VCaP (cell line): ENCODE measurements at regions not wholly inside any gene's neighbourhood (a gene's known extent, or its start where the extent isn't known, plus 50 kb on each side); places are given as distances from the start of the nearest gene placed in this dataset.
"Not testable (repeated sequence)": the region's sequence is repeated elsewhere in the genome, so short reads cannot be mapped to it uniquely, and the experiment has no call there.

Experiments used
- H3K27ac ChIP-seq: fragments of 450-650 bp; 2 replicates; pipeline ENCODE4 v1.5.1; 2017
- TF ChIP-seq, protein P1 (sequence below): fragments of 450-650 bp; conservative IDR thresholded peaks from 2 replicates; pipeline ENCODE4 v1.5.1; 2017; ENCODE audit warnings: mild to moderate bottlenecking, moderate library complexity

DNA sequence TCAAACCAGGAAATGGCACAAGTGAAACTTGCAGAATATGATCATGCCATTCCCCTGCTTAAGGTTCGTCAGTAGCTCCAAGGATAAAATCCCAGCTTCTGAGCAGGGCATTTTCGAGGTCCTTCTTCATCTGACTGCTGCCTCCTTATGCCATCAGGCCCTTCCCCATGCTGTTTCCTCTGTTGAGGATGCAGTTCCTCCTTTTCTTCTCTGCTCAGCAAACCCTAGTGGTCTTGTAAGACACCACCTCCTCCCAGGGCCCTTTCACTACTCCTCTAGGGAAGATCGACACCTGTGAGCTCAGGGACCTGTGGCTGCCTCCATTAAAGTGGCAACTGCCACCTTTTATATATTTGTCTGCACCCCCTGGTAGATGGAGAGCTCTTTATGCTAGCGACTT is 62.1 kb upstream of the JUN start:
- no peak overlapping the region for H3K27ac ChIP-seq
- TF ChIP-seq, protein P1, sequence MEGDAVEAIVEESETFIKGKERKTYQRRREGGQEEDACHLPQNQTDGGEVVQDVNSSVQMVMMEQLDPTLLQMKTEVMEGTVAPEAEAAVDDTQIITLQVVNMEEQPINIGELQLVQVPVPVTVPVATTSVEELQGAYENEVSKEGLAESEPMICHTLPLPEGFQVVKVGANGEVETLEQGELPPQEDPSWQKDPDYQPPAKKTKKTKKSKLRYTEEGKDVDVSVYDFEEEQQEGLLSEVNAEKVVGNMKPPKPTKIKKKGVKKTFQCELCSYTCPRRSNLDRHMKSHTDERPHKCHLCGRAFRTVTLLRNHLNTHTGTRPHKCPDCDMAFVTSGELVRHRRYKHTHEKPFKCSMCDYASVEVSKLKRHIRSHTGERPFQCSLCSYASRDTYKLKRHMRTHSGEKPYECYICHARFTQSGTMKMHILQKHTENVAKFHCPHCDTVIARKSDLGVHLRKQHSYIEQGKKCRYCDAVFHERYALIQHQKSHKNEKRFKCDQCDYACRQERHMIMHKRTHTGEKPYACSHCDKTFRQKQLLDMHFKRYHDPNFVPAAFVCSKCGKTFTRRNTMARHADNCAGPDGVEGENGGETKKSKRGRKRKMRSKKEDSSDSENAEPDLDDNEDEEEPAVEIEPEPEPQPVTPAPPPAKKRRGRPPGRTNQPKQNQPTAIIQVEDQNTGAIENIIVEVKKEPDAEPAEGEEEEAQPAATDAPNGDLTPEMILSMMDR = no peak

DNA sequence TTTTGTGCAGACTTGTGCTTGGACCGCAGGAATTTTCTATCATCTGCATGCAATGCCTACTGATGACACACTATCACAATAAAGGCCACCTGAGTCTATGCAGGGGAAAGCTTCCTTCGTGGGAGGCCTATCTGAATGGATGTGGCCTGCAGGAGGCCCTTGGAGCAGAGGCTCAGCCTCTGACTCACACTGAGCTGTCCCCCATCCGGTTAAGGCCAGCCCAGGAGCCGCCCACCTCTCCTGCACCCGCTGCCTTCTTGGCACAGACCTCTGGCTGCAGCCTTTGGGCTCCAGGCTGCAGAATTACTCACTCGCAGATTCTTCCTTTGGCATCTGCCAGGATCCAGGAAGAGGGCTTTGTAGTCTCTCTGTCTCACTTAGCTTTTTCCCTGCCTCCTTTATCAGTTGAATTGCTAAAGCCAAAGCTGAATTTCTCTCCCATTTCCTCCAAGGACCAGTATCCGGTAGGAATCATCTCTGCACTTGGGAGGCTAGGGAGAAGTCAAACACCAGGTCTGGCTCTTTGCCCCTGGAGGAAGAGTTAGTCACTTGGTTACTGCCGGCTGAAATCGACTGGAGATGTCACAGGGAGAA is 65.1 kb upstream of the JUN start:
- H3K27ac ChIP-seq = no peak overlapping the region

DNA sequence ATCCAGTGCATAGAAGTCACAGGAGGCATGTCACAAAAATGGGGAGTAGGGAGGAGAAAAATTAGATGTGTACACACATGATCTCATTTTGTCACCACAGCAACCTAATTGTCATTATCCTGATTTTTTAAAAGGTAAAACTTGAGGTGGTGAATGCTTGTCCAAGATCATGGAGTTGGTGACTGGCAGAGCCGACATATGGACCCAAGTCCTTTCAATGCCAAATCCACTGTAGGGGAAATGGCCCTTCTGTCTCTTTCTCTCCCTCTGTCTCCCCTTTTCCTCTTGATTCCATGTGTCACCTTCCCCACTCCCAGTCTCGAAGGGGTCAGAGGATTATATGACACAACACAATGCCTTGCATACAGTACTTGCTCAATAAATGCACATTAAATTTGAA is 65.7 kb upstream of the JUN start:
- H3K27ac ChIP-seq = no peak overlapping the region
- TF ChIP-seq, protein P1 = no peak

More for the DNA sequence above, 65.1 kb upstream of the JUN start:
- TF ChIP-seq, protein P1 = no peak

DNA sequence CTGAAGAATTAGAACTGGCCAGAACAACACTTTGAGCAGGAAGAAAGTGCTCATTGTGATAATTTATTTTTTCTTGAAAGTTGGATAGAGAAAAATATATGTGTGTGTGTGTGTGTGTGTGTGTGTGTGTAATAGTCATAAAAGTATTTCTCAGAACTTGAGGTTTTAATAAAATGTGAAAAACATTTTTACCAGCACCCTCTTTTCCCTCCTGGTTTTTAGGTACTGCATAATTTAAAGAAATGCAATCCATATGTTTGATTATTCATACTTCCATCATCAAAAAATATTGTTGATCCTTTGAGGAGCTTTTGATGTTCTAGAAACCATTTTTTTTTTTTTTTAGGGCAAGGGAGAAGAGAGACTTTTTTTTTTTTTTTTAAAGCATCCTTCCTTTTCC is 66.8 kb upstream of the JUN start:
- no peak overlapping the region for H3K27ac ChIP-seq
- TF ChIP-seq, protein P1 = no peak

DNA sequence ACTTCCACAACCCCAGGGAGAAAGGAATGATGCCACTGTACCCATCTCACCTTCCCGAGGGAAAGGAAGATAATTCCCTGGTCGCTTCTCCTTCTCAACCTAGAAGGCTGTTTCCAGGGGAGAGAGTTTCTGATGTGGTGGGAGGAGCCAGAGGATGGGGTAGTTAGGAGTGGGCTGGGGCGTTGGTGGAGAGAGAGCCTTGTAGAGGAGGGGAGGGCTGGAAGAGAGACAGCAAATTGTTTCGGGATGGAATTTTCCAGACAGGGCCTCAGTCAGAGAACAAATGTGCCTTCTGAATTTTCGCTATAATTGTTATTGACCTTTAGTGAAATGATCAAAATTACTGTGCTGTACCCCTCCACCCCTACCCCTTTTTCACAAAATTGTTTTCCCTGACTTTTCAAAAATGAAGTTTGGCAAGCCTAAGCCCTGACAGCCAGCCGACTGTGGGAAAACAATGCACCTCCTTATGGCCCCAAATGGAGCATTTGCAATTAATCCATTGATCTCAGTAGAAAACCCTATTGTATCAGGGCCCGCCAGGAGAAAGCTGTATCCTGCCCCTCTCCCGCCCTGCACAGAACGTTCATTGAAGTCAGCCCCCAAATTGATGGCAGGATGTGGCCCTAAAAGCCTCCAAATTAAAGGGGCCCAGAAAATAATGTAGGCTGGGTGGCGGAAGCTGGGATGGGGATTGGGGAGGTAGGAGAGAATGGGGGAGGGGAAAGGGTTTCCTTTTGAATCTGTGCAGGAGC is 69.1 kb upstream of the JUN start:
- H3K27ac ChIP-seq = no peak overlapping the region
- TF ChIP-seq, protein P1 = no peak

DNA sequence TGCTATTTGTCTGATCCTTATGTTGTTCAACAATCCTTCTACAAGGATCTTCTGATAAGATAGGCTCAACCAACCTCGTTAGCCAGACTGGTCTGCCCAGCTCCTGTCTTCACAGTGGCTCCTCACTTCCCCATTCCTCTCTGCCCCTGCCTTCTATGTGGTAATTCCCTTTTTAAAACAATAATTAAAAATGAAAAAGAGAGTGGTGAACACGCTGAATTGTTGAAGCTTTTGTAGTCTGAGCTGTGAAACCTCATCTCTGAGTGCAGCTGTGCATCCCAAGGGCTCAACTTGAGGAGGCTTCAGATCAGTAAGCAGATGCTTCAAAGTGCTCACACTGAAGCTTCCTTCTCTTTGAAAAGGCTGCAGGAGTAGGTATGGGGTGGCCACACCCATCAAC is 70.7 kb upstream of the JUN start:
- H3K27ac ChIP-seq = no peak overlapping the region
- TF ChIP-seq, protein P1 = no peak

DNA sequence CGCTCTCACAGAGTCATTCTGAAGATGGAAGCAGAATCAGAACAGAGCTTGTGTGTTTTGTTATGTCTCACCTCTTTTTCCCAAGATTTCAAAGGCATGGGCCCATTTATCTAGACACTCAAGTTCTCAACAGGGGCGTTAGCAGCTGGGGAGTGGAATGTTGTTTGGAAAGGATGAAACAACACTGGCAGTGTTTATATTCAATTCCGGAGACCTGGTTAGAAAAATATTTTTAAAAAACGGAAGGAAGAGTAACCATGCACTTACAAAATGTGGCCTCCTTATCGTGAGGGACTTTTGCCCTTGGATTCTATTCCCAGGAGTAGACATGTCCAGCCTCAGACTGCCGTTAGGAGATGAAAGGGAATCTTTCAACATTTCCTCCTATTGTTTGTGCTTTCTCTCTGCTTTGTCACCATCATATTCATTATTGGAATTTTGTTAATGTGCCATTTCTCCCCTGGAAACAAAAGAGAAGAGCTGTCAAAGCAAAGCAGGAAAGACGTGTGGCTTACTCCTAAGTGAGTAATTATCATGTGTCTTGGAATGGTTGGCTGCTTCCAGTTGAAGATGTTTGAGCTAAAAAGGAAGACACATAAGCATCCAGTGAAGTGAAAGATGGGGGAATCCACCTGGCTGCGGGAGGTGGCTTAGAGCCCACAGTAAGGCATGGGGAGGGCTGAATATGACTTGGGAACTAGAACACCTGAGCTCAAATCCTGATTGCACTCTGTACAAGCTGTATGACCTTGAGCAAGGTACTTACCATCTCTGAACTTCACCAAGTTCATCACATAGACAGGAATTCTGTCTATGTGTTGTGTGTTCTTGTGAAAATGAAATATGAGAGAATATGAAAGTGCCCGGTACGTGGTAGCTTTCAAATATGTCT is 71.7 kb upstream of the JUN start:
- TF ChIP-seq, protein P1 = no peak
- no peak overlapping the region for H3K27ac ChIP-seq

DNA sequence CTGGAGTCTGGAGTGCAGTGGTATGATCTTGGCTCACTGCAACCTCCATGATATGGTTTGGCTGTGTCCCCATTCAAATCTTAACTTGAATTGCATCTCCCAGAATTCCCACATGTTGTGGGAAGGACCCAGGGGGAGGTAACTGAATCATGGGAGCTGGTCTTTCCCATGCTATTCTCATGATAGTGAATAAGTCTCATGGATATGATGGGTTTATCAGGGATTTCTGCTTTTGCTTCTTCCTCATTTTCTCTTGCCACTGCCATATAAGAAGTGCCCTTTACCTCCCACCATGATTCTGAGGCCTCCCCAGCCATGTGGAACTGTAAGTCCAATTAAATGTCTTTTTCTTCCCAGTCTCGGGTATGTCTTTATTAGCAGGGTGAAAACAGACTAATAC is 72.4 kb upstream of the JUN start:
- not testable (repeated sequence) for H3K27ac ChIP-seq
